ENCODE measurements at regions not wholly inside any gene's neighbourhood (a gene's known extent, or its start where the extent isn't known, plus 50 kb on each side); places are given as distances from the start of the nearest gene placed in this dataset.

- no peak for DNase-seq
- no peaks in the 10 kb centered on the region for H3K27me3 ChIP-seq
- intact Hi-C loops (cut with DNase I; ENCODE audit: low total_unique reads): no loop called here
- H3K4me3 ChIP-seq: no peak overlapping the region
- no peaks in the 10 kb centered on the region for H3K36me3 ChIP-seq
- H3K4me1 ChIP-seq: no peaks in the 10 kb centered on the region
- H3K9me3 ChIP-seq: no peaks in the 10 kb centered on the region
- TF ChIP-seq, protein P1, sequence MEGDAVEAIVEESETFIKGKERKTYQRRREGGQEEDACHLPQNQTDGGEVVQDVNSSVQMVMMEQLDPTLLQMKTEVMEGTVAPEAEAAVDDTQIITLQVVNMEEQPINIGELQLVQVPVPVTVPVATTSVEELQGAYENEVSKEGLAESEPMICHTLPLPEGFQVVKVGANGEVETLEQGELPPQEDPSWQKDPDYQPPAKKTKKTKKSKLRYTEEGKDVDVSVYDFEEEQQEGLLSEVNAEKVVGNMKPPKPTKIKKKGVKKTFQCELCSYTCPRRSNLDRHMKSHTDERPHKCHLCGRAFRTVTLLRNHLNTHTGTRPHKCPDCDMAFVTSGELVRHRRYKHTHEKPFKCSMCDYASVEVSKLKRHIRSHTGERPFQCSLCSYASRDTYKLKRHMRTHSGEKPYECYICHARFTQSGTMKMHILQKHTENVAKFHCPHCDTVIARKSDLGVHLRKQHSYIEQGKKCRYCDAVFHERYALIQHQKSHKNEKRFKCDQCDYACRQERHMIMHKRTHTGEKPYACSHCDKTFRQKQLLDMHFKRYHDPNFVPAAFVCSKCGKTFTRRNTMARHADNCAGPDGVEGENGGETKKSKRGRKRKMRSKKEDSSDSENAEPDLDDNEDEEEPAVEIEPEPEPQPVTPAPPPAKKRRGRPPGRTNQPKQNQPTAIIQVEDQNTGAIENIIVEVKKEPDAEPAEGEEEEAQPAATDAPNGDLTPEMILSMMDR (IDR thresholded peaks at IDR 0.05): no peak
- H3K27ac ChIP-seq: no peak overlapping the region
Observed at GRCh38 chr20:43376831-43377230, 80.9 kb upstream of the SRSF6 start.

DNA sequence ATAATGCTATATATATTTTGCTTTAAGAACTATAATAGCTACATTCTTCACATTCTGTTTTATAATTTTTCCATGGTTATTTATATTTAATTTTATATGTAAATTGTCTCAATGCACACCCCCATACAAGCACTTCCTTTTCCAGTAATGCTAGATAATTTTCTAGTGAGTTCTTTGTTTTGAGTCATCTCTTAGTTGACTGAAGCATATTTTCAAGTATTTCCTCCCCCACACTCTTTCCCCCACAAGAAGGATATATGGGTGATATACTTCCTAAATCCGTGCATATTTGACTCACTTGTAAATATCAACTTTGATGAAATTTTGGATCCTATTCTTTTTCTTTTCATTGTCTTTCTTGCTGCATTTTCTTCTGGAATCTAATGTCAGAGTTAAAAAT lies 82.1 kb upstream of the SRSF6 start:
- no peak overlapping the region for H3K27ac ChIP-seq
- intact Hi-C loops (cut with DNase I; ENCODE audit: low total_unique reads): no loop called here
- H3K36me3 ChIP-seq: no peaks in the 10 kb centered on the region
- no peak overlapping the region for H3K4me3 ChIP-seq
- DNase-seq: no peak
- H3K9me3 ChIP-seq: no peaks in the 10 kb centered on the region
- no peaks in the 10 kb centered on the region for H3K4me1 ChIP-seq
- no peaks in the 10 kb centered on the region for H3K27me3 ChIP-seq
- TF ChIP-seq, protein P1 (IDR thresholded peaks at IDR 0.05): no peak

DNA sequence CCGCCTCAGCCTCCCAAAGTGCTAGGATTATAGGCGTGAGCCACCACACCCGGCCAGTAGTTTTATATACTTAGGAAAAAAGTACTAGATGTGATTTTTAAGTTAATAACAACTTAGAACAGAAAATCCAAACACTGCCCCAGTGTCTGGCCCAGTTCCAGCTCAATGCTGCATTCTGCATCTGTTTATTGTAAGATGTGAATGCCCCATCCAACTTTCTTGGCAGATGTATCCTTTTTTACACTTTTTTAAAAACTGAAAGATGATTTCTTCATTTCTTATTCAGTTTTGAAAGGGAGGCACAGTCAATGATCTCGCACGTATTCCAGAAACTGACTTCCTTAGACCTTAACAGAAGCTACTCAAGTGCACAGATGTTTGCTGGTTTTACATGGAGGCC lies 85.6 kb upstream of the SRSF6 start:
- TF ChIP-seq, protein P1 (IDR thresholded peaks at IDR 0.05): no peak
- no peaks in the 10 kb centered on the region for H3K4me1 ChIP-seq
- no peak for DNase-seq
- H3K27me3 ChIP-seq: no peaks in the 10 kb centered on the region
- intact Hi-C loops (cut with DNase I; ENCODE audit: low total_unique reads): no loop called here
- H3K4me3 ChIP-seq: no peak overlapping the region
- no peaks in the 10 kb centered on the region for H3K36me3 ChIP-seq
- no peak overlapping the region for H3K27ac ChIP-seq
- H3K9me3 ChIP-seq: no peaks in the 10 kb centered on the region

- Histone ChIP-seq H3K36me3 (no peaks in the 10 kb centered on the region), H3K4me1 (no peaks in the 10 kb centered on the region), H3K27me3 (peaks cover 0 to 15% of the 10 kb centered on the region in 2 donors), H3K9me3 (no peaks in the 10 kb centered on the region), H3K27ac (no peak overlapping the region), H3K4me3 (no peak overlapping the region)
- DNase-seq: no peak
- TF ChIP-seq, protein P1 (IDR thresholded peaks at IDR 0.05): no peak
- intact Hi-C loops (cut with DNase I; ENCODE audit: low total_unique reads): no loop called here
Observed at GRCh38 chr20:43365691-43366090, 92.0 kb upstream of the SRSF6 start.

DNA sequence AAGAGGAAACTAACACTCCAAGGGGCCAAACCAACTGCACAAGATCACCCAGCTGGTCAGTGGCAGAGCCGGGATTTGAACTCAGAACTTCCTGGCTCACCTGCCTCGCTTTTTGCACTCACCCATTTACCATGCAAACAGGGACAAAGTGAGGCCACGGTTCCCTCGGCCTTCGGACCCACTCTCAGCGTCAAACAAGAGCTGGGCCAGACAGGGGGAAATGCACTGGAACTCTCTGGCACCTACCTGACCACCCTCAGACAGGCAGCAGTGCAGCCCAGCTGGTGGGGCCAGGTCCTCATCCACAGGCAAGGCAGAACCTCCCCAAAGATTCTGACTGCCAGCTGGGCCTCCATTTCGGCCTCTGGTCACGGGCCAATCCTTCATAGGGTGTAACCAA lies 93.7 kb upstream of the SRSF6 start:
- H3K9me3 ChIP-seq: no peaks in the 10 kb centered on the region
- H3K36me3 ChIP-seq: no peaks in the 10 kb centered on the region

More for the DNA sequence above, 93.7 kb upstream of the SRSF6 start:
- Histone ChIP-seq H3K4me1 (no peaks in the 10 kb centered on the region), H3K27ac (no peak overlapping the region), H3K4me3 (no peak overlapping the region), H3K27me3 (peaks cover 0 to 15% of the 10 kb centered on the region in 2 donors)
- TF ChIP-seq, protein P1 (IDR thresholded peaks at IDR 0.05): no peak
- no peak for DNase-seq
- intact Hi-C loops (cut with DNase I; ENCODE audit: low total_unique reads): no loop called here
